GOT3 (cell line): ENCODE measurements at regions not wholly inside any gene's neighbourhood (a gene's known extent, or its start where the extent isn't known, plus 50 kb on each side); places are given as distances from the start of the nearest gene placed in this dataset.
"Not testable (repeated sequence)": the region's sequence is repeated elsewhere in the genome, so short reads cannot be mapped to it uniquely, and the experiment has no call there.

ENCODE experiments used
- DNase-seq: peaks from one replicate; lab custom pipeline; 2025; ENCODE audit warnings: mixed read lengths; lab: John Stamatoyannopoulos, UW

DNA sequence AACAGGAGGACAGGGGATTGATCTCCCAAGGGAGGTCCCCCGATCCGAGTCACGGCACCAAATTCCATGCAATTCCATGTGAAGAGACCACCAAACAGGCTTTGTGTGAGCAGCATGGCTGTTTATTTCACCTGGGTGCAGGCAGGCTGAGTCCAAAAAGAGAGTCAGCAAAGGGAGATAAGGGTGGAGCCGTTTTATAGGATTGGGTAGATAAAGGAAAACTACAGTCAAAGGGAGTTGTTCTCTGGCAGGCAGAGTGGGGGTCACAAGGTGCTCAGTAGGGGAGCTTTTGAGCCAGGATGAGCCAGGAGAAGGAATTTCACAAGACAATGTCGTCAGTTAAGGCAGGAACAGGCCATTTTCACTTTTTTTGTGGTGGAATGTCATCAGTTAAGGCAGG is 752.7 kb downstream of the GALC start:
- not testable (repeated sequence) for DNase-seq

DNA sequence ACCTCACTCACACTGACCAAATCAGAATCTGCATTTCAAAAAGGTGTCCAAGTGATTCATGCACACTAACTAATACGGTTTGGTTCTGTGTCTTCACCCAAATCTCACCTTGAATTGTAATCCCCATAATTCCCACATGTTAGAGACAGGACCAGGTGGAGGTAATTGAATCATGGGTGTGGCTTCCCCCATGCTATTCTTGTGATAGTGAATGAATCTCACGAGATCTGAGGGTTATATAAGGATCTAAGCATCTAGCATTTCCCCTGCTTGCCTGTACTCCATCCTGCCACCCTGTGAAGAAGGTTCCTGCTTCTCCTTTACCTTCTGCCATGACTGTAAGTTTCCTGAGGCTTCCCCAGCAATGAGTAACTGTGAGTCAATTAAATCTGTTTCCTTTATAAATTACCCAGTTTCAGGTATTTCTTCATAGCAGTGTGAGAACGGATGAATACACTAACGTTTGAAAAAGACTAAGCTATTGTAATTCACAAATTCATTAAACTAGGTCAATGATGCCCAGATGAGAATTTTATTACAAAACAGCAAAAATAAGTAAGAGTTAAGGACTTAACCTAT is 759.1 kb downstream of the GALC start:
- no peak for DNase-seq

DNA sequence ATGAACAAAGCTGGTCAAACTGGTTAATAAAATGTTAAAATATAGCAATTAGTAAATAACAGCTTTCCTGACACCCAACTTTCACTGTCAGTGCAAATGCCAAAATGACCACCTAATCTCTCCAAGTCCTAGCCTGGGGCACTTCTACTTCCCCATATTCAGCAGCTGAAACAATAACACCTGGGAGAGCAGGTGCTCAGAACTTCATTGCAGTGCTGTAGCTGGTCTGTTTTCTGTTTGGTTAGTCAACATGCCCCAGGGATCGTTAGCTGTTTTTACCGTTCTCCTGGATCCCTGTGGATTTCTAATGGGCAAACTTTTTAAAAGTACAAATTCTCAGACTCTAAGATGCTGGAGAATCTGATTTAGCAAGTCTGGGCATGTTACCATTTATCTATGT is 759.7 kb downstream of the GALC start:
- no peak for DNase-seq

DNA sequence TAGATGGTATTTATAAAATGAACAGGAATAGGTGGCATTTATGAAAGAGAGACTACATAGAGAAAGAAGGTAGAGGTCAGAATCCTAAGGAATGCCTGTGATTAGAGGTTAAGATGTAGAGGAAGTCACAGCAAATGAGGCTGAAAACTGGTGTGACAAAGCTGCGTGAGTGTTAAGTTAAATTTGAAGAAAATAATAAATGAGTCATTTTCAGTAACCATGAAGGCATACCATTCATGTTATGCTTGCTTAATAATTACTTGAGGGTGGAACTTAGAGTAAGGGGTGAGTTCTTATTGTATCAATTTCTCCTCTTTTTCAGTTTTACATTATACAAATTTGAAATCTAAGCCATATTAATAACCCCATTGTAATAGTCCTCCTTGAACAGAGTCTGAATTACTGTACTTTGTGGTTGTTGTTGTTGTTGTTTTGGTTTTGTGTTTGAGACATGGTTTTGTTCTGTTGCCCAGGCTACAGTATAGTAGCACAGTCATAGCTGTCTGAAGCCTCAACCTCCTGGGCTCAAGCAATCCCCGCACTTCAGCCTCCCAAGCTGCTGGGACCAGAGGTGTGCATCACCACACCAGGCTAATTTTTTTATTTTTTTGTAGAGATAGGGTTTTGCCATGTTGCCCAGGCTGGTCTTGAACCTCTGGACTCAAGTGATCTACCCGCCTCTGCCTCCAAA is 761.5 kb downstream of the GALC start:
- no peak for DNase-seq

DNA sequence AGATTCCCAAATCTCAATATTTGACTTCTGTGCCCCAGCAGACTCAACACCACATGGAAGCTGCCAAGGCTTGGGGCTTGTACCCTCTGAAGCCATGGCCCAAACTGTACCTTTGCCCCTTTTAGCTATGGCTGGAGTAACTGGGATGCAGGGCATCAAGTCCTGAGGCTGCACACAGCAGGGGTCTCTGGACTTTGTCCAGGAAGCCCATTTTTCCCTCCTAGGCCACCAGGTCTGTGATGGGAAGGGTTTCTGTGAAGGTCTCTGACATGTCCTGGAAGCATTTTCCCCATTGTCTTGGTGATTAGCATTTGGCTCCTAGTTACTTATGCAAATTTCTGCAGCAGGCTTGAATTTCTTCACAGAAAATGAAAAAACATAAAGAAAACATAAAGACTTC is 762.3 kb downstream of the GALC start:
- DNase-seq = no peak

DNA sequence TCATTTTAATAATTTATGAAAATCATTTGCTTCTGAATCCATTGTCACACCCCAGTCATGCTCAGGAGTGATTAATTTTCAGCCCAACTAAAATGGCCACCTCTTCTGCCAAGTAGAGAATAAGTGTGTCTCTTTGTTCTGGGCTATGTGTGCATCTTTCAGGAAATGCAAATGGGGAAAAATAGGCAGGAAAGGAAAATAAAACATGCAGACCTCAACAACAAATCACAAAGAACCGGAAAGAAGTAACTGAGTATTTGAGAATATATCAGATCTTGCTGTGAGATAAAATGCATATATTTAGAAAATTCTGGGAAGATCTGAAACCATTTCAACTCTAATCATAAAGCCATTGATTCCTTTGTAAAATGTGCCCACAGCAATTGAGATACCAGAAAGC is 763.9 kb downstream of the GALC start:
- DNase-seq = no peak

DNA sequence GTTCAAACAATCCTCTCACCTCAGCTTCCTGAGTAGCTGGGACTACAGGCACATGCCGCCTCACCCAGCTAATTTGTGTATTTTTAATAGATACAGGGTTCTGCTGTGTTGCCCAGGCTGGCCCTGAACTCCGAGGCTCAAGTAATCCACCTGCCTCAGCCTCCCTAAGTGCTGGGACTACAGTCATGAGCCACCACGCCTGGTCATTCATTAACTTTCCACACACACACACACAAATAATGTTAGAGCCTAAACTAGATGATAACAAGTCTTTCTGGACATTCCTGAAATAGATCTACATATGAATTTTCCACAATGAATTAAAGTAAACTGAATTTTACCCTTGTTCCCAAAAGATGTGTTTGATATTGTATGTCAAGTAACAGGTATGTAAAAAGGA is 776.0 kb downstream of the GALC start:
- DNase-seq = no peak

DNA sequence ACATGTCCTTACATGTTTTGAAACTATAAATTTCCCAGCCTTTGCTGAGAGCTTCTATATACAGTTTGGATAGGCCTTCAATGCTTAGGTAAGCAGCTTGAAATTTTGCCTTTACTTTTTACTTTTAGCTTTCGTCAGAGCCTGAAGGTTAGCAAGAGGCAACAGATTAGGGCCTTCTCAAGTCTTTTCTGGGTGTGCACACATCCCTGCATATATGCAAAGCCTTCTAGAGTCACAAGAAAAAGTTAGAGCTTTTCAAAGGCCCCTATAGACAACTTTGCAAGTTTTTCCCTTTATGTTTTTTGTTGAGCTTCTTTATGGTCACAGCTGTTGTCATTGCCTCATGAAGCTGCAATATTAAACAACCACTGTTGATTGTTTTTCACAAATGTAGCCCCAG is 778.4 kb downstream of the GALC start:
- DNase-seq = no peak

DNA sequence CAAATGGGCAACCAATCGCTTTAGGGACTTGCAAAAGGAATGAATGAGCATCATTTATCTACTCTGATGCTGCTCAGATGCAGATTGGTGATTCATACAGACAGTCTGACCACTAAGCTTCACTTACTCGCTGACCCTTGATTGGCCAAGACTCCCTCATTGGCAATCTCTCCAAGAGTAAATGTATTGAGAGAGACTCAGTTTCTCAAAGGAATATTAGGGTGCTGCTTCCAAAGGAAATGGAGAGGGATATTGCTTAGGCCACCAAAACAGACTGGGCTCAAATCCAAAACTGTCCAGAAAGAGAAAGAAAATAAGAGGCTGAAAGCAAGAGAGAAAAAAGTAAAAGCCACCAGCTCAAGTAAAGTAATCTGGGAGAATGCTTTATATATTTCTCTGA is 785.2 kb downstream of the GALC start:
- no peak for DNase-seq

DNA sequence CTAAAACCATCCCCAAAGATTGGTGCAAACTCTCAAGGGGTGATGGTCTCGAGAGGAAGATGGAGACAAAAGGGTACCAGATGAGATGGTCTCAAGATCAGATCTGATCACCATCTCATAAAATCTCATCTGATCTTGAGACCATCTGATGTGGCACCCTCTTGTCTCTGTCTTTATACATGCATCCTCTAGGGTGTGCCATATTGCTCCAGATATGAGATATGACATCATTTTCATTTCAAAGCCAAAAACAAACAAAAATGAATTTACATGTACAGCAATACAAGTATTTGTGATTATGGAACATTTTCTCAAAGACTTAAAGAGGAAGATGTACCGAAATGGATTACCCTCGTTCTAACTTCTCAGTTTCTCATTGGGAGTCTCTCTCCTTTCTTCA is 787.2 kb downstream of the GALC start:
- no peak for DNase-seq

DNA sequence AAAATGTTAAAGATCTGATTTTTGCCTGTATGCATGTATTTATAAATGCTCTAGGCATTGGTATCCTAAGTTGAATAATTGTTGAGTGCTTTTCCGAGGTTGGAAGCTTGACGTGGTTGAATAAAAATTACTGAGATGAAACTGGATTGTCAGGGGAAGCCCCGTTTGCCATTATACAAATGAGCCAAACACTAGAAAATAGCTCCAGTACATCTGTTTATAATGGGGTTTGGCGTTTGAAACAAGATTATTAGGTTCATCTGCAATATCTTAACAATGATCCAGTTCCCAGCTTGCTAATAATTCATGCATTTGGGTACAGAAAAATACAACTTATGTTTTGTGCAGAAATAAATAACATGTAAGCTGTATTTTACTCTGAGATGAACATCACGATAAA is 789.6 kb downstream of the GALC start:
- DNase-seq = no peak

DNA sequence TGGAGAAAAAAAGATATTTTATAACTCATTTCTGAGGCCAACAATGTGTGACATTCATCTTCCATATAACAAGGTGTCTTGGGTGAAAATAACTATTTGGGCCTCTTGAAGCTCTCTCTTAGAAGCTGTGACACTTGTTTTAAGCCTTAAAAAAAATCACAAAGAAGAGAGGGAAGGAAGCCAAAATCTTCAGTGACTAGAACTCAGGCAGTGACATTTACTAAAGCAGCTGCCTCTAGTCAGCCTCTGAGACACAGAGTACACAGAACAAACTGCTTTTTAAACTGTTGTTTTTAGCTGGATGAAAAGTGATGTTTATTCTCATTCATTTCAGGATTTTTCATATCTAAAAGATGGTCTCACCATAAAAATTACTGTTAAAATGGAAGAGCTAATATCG is 793.6 kb downstream of the GALC start:
- no peak for DNase-seq

DNA sequence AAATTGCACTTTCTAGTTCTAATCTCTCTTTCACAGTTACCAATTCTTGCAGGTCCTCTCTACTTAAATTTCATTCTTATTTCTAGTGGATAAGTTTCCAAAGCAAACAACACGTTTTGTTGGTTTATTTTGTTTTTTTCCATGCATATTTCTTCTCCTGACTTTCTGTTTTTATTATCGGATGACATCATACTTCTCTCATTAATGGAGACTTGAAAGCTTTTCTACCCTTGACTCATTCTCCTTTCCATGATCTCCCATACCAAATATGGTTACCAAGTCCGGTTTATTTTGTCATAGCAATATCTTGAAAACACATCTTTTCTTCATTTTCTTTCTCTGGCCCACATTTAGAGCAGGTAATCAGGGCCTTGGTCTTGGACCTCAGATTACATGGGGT is 796.5 kb downstream of the GALC start:
- no peak for DNase-seq

DNA sequence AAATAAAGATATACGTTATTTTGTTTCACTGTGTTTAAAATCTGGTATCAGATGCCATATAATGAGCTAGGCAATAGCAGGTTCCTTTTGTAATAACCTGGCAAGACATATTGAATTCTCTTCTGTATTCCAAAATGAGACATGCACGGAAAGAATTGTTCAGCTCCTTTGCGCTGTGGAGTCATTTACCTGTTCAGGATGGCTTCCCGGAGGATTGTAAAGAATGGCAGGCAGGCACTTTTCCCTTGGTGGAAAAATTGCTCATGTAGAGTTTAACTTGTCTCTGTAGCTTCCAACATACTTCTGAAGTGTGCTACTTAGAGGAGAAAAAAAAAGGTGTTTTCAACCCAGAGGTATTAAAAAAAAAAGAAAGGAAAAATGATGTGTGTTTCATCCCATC is 805.2 kb downstream of the GALC start:
- no peak for DNase-seq

DNA sequence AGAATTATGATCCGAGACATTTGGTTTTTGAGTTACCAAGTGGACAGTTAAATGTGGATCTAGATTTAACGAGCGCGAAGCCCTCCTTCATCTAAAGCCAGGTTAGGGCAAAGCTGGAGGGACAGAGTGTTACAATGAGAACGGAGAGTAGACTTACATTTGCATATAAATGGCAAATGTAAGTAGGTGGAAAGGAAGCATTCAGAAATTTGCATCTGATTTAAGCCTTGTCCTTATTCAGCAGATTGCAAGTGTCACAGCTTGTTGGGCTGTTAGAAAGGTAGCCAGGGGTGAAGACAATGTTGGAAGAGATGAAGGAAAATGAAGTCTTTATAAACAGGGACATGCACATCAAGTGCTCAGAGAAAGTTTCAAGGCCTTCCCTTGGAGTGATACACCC is 806.2 kb downstream of the GALC start:
- DNase-seq = no peak

DNA sequence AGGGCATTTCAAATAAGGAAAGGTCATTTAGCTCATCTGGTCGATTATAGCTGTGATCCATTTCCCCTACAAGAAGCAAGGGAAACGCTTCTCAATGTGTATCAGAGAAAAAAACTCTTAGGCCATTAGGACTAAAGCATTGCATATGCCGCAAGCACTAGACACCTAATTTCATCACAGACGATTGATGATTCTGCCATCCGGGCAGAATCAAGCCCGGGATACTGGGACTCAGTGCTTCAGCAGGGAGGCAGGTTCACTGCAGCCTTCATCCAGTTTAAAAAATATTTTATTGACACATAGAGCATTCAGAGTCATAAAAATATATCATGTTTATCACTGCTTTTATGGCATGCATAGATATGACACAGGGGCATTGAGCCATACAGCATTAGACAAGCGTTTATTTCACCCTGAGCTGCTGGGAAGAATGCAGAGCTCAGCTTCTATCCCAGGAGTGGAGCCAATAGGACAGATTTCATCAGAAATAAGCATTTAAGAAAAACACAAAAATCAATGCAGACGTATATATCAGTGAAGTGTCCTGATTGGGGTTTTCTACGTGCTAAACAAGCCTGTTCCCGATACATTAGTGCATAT is 806.9 kb downstream of the GALC start:
- no peak for DNase-seq

DNA sequence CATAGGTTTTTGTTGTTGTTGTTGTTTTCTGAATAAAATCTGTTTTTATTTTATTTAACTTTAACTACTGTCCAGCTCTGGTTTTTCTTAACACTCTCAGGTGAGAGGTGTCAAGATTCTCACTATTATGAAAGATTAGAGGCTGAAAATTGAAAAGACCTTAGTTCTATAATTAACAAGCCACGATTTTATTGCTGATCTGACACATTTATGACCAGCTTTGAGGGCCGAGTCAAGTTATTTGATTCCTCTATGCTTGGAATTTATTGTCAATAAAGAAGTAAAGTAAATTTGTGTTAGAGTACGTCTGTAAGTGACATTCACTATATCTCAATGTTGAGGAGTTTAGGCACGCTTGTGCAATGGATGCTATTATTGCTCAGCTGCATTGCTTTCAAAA is 808.8 kb downstream of the GALC start:
- DNase-seq = no peak

DNA sequence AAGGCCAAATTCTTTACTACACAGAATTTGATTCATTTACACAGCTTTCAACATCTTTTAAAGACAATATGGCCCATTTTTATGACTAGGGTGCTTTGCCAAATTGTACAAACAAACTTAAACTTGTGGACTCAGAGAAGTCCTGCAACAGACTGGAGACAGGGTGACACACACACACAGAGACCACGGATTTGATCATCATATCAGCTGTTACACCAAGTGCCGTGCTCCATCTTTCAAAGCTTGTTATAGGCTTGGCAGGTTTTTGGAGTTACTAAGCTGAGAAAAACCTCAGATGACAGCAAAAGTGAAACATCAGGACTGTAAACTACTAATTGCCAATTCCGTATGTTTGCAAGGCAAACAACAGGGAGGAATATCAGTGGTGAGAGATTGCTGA is 811.7 kb downstream of the GALC start:
- DNase-seq = no peak

DNA sequence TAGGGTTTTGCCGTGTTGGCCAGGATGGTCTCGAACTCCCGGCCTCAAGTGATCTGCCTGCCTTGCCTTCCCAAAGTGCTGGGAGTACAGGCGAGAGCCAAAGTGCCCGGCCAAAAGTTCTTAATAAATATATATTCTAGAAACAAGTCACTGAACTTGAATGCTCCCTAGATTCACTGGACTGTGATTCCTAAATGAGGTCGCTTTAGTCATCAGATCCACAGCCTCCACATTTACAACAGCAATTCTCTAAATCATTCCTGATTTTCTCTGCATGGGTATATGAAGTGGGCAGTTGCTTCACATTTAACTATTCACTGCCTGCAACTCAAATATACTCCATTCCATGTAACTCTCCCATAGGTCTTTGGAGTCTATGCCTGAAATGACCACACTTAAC is 813.0 kb downstream of the GALC start:
- no peak for DNase-seq

DNA sequence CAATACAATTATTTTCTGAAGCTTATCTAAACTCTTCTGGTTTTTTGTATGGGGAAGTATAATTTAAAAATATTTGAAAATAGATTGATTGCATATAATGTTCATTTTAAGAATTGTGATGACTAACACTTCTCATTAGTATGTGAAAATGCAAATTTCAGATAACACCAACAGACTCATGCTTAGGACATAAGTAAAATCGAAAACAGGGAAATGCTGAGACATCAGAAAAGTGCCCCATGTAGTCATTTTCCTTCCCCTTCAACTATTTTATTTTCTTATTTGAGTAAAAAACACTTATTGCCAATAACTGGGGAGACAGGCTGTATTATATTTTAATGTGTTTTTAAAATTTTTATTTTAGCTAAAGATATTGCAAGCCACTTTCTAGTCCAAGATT is 814.7 kb downstream of the GALC start:
- DNase-seq = no peak

DNA sequence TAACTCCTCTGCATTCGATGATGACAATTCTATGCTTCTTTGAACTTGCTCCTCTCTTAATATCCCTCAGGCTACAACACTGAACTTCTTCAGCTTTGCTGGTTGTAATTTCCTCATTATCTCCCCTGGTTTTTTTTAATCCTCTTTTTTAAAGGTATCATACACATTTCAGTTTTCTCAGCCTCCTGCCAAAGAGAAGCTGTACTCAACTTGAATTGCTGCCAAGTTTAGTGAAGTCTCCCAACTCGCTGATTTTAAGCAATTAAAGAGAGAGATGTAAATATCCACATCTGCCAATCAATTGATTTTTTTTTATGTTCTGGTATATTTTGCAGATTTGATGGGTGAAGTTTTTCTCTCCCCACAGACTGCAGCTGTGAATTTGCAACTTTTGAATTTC is 817.8 kb downstream of the GALC start:
- no peak for DNase-seq

DNA sequence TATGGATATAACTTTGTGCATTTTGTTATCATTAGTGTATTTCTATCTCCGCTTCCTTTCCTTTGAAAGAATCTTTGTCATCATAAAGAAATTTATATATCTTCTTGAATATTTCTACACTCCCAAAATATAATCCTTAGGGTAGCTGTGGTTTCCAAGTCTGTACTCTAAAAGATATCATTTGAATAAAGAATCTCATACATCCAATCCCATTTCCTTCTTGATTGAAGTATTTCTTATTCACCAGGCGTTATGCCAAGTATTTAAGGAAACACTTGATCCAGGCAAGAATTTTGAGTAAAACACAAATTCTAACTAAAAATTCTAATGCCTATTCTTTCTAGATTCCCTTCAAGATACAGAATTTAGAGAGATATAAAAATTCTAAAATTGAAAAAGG is 821.8 kb downstream of the GALC start:
- no peak for DNase-seq

DNA sequence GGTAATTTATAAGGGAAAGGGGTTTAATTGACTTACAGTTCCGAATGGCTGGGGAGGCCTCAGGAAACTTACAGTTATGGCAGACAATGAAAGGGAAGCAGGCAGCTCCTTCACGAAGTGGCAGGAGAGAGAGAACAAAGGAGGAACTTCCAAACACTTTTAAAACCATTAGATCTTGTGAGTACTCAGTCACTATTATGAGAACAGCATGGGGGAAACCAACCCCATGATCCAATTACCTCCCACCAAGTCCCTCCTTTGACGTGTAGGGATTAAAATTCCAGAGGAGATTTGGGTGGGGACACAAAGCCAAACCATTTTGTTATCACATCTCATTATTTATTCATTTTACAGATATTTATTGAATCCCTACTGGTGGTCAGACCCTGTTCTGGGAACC is 822.8 kb downstream of the GALC start:
- no peak for DNase-seq

DNA sequence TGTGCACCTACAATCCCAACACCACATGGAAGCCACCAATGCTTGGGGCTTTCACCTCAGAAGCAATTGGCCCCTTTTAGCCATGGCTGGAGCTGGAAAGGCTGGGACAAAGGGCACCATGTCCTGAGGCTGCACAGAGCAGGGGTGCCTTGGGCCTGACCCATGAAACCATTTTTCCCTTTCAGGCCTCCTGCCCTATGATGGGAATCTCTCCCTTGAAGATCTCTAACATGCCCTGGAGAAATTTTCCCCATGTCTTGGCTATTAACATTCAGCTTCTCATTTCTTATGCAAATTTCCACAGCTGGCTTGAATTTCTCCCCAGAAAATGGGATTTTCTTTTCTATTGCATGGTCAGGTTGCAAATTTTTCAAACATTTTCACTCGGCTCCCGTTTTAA is 823.6 kb downstream of the GALC start:
- DNase-seq = no peak
